ENCODE measurements at regions not wholly inside any gene's neighbourhood (a gene's known extent, or its start where the extent isn't known, plus 50 kb on each side); places are given as distances from the start of the nearest gene placed in this dataset.
"Not testable (repeated sequence)": the region's sequence is repeated elsewhere in the genome, so short reads cannot be mapped to it uniquely, and the experiment has no call there.

DNA sequence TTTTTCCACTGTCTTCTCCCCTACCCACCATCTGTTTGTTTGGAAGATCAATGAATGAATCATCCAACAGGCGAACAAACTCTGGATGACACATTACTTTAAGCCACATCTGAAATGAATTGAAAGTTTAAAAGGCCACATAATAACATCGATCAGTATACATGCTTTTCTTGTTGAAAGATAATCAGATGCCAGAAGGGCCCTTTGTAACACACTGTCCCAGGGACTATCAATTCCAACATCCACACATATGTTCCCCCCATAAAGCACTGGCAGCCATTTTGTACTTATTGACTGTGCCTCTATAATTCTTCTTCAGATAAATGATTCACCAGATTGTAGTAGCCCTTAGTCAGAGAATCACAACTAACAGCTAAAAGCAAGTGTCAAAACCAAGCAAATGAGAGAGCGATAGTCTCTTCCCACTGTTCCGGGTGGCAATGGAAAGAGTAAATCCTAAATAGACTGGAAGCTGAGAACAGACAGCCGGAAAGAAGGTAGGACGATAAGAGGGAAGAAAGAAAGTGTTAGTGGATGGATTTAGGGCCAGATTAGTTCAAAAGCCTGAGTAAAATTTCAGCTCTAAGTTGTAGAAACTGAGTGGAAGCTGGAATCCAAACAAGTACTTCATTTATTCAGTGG lies 184.9 kb upstream of the TENT5A start:
- TF ChIP-seq CTCF (IDR thresholded peaks at IDR 0.05; ENCODE audit: unreplicated experiment) = no peak
- no peaks in the 10 kb centered on the region for H3K36me3 Mint-ChIP-seq
- no peaks in the 10 kb centered on the region for H3K27me3 Mint-ChIP-seq (ENCODE audit: low read depth)
- no peak overlapping the region for H3K4me3 Mint-ChIP-seq
- peak overlapping the region; percentile 86 for H3K27ac Mint-ChIP-seq
- H3K4me1 Mint-ChIP-seq = peaks cover 47% of the 10 kb centered on the region
- no peak for DNase-seq (ENCODE audit: low spot score in 2 of 2, unreplicated experiment in 2 of 2)
- H3K9me3 Mint-ChIP-seq = no peaks in the 10 kb centered on the region

GRCh38 chr6:81934936-81935335 lies 182.5 kb upstream of the TENT5A start:
- TF ChIP-seq CTCF (IDR thresholded peaks at IDR 0.05; ENCODE audit: unreplicated experiment) = no peak
- Mint-ChIP-seq H3K9me3 (peaks cover 4% of the 10 kb centered on the region), H3K27me3 (ENCODE audit: low read depth) (no peaks in the 10 kb centered on the region), H3K4me3 (no peak overlapping the region), H3K27ac (no peak overlapping the region), H3K36me3 (no peaks in the 10 kb centered on the region), H3K4me1 (peaks cover 27% of the 10 kb centered on the region)
- DNase-seq (ENCODE audit: low spot score in 2 of 2, unreplicated experiment in 2 of 2) = no peak

GRCh38 chr6:81933608-81934051 lies 181.1 kb upstream of the TENT5A start:
- no peak for TF ChIP-seq CTCF (IDR thresholded peaks at IDR 0.05; ENCODE audit: unreplicated experiment)
- peaks cover 14% of the 10 kb centered on the region for H3K4me1 Mint-ChIP-seq
- H3K27ac Mint-ChIP-seq = no peak overlapping the region
- DNase-seq (ENCODE audit: low spot score in 2 of 2, unreplicated experiment in 2 of 2) = no peak
- no peaks in the 10 kb centered on the region for H3K36me3 Mint-ChIP-seq
- no peaks in the 10 kb centered on the region for H3K27me3 Mint-ChIP-seq (ENCODE audit: low read depth)
- no peak overlapping the region for H3K4me3 Mint-ChIP-seq
- peaks cover 4% of the 10 kb centered on the region for H3K9me3 Mint-ChIP-seq

DNA sequence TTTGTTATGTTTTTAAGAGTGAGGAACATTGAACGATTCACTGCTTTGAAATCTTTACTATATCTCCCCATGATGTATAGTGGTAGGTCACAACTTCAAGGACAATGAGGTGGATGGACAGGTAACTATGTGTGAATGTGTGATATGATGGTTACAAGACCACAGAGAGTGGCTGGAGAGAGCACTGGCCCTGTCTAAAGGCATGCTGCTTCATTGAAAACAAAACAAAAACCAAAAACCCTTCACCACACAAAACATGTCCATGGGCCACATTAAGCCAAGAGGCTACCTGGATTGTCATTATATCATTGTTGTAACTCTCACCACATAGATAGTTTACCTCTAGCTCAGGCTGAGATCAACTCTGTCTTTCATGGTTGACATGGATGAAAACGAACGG lies 180.6 kb upstream of the TENT5A start:
- H3K27me3 Mint-ChIP-seq (ENCODE audit: low read depth) = no peaks in the 10 kb centered on the region

GRCh38 chr6:81932448-81932847 lies 180.0 kb upstream of the TENT5A start:
- not testable (repeated sequence) for DNase-seq (ENCODE audit: low spot score in 2 of 2, unreplicated experiment in 2 of 2); H3K27ac Mint-ChIP-seq; H3K9me3 Mint-ChIP-seq; H3K4me1 Mint-ChIP-seq; H3K27me3 Mint-ChIP-seq (ENCODE audit: low read depth); H3K36me3 Mint-ChIP-seq; H3K4me3 Mint-ChIP-seq

More for the DNA sequence above, 180.6 kb upstream of the TENT5A start:
- no peaks in the 10 kb centered on the region for H3K36me3 Mint-ChIP-seq
- H3K27ac Mint-ChIP-seq = no peak overlapping the region
- no peak overlapping the region for H3K4me3 Mint-ChIP-seq
- TF ChIP-seq CTCF (IDR thresholded peaks at IDR 0.05; ENCODE audit: unreplicated experiment) = no peak
- H3K4me1 Mint-ChIP-seq = peaks cover 8% of the 10 kb centered on the region
- no peak for DNase-seq (ENCODE audit: low spot score in 2 of 2, unreplicated experiment in 2 of 2)
- peaks cover 4% of the 10 kb centered on the region for H3K9me3 Mint-ChIP-seq

DNA sequence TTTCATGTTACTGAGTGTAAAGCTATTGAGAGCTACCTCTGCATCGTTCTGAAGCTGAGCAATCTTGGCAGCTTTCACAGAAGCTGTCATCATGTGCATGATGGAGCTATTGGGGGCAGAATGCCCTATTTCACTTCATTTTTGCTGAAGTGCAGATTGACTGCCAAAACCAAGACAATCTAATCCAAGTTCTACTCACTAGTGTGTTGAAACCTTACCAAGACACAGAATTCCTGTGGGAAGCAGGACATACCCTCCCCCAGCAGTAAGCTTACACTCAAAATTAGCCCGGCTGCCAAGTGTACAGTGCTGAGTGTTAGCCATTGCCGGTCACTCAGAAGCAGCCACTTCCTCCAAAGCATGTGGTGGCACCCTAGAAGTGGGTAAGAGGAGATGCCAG lies 177.3 kb upstream of the TENT5A start:
- no peak for TF ChIP-seq CTCF (IDR thresholded peaks at IDR 0.05; ENCODE audit: unreplicated experiment)
- H3K4me1 Mint-ChIP-seq = peaks cover 5% of the 10 kb centered on the region
- DNase-seq (ENCODE audit: low spot score in 2 of 2, unreplicated experiment in 2 of 2) = no peak
- H3K4me3 Mint-ChIP-seq = no peak overlapping the region
- H3K9me3 Mint-ChIP-seq = peaks cover 7% of the 10 kb centered on the region
- H3K27me3 Mint-ChIP-seq (ENCODE audit: low read depth) = no peaks in the 10 kb centered on the region
- no peak overlapping the region for H3K27ac Mint-ChIP-seq
- H3K36me3 Mint-ChIP-seq = no peaks in the 10 kb centered on the region

Data from mesothelial cell of epicardium (in vitro differentiated cells).